ENCODE measurements at regions not wholly inside any gene's neighbourhood (a gene's known extent, or its start where the extent isn't known, plus 50 kb on each side); places are given as distances from the start of the nearest gene placed in this dataset.

DNA sequence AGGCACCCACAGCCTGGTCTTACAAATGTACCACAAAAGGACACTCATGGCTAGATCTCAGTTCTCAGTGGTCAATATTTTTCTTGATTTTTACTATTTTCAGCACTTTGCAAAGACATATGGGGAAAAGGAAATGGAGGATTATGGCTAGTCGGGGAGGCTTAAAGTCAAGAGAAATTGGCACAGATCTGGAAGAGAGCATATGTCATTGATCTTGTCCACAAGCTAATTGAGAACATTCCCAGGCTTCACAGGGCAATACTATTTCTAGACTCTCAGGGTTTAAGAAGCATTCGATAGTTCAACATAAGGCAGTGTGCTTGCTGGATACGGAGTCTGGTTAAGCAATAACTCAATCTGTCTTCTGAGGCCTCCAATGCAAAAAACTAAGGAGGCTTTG lies 285.8 kb downstream of the ZNF608 start:
- peak overlapping the region; percentile 49 for H4K91ac ChIP-seq (replicated peaks; ENCODE audit: insufficient read length, low read length)
- H3K9me3 ChIP-seq (ENCODE audit: insufficient read depth in 2 of 2, low read depth in 1 of 2, low read length in 1 of 2): peaks cover 6 to 7% of the 10 kb centered on the region in 2 experiments; a peak in 2 of 4 replicates
- H3K4me1 ChIP-seq (replicated peaks in 1 of 4; ENCODE audit: control insufficient read depth in 3 of 4, insufficient read depth in 4 of 4, low read length in 3 of 4): peaks cover 0 to 4% (median 1%) of the 10 kb centered on the region in 4 experiments; a peak in 2 of 7 replicates
- DNase-seq (ENCODE audit: low read depth in 1 of 2, low spot score in 2 of 2) (no peak), FAIRE-seq (no peak)
- no peak overlapping the region for H2BK20ac ChIP-seq (ENCODE audit: low read length)
- H2AK5ac ChIP-seq (ENCODE audit: low read depth, low read length): no peak overlapping the region
- no peaks in the 10 kb centered on the region for H3K79me1 ChIP-seq (ENCODE audit: low read depth, low read length)
- no peak overlapping the region for H3K27ac ChIP-seq (ENCODE audit: low read depth, low read length)
- H3K27me3 ChIP-seq (replicated peaks in 1 of 4; ENCODE audit: control insufficient read depth in 3 of 4, extremely low read depth in 1 of 4, insufficient read depth in 3 of 4, low read length in 3 of 4): no peaks in the 10 kb centered on the region
- ChIA-PET CTCF (ENCODE audit: partially characterized antibody) (interaction anchor here (0.8 to 2.3 kb wide), 2 partner anchors 8 to 59 kb away, joined by 3 to 6 read pairs; no protein-coding TSS in a partner anchor), POLR2A (ENCODE audit: partially characterized antibody) (no interaction called here)
- no peak overlapping the region for H2AFZ ChIP-seq (ENCODE audit: low read length)
- H3K4me2 ChIP-seq (ENCODE audit: insufficient read depth in 1 of 2, low read depth in 2 of 2, low read length in 2 of 2): no peak overlapping the region
- no peaks in the 10 kb centered on the region for H4K20me1 ChIP-seq (replicated peaks in 1 of 2; ENCODE audit: control insufficient read depth in 1 of 2, insufficient read depth in 2 of 2, low read length in 2 of 2)
- H3K4me3 ChIP-seq (ENCODE audit: extremely low read depth in 1 of 4, insufficient read depth in 2 of 4, low read depth in 3 of 4, low read length in 4 of 4): no peak overlapping the region
- no peak overlapping the region for H2BK15ac ChIP-seq (ENCODE audit: low read length)
- no peaks in the 10 kb centered on the region for H3K23me2 ChIP-seq (ENCODE audit: low read depth, low read length)
- no peak overlapping the region for H2BK5ac ChIP-seq (ENCODE audit: low read depth, low read length)
- no peaks in the 10 kb centered on the region; a peak in 2 of 8 replicates for H3K36me3 ChIP-seq (ENCODE audit: control insufficient read depth in 2 of 4, insufficient read depth in 4 of 4, low read length in 3 of 4)
- no peak overlapping the region for H3K14ac ChIP-seq (ENCODE audit: insufficient read length)
- H3K4ac ChIP-seq (replicated peaks; ENCODE audit: insufficient read length, low read depth, low read length): no peak overlapping the region
- no peak overlapping the region for H3K18ac ChIP-seq (ENCODE audit: extremely low read depth, low read length)
- 91% methylated on average over 3 of the region's 3 CpGs; no CpG with 5 or more reads in 1 of the 2 experiments for WGBS, 2 experiments (ENCODE audit: extremely low coverage in 1 of 2, insufficient coverage in 1 of 2, insufficient read length in 1 of 2, insufficient replicate concordance in 2 of 2, low coverage in 1 of 2, low lambda C conversion rate in 2 of 2, missing lambda C conversion rate in 1 of 2)
- no peak overlapping the region for H2BK12ac ChIP-seq (ENCODE audit: low read depth, low read length)
- no peak overlapping the region for H4K5ac ChIP-seq (ENCODE audit: insufficient read length, low read depth, low read length)
- H3K23ac ChIP-seq (ENCODE audit: insufficient read length): no peak overlapping the region
- H3K9ac ChIP-seq (replicated peaks in 1 of 4; ENCODE audit: extremely low read depth in 1 of 4, low read depth in 3 of 4, low read length in 3 of 4): no peak overlapping the region
- no peaks in the 10 kb centered on the region for H3K79me2 ChIP-seq (ENCODE audit: control insufficient read depth in 1 of 2, insufficient read depth in 2 of 2, low read length in 2 of 2)
- H4K8ac ChIP-seq (ENCODE audit: extremely low read depth, insufficient read depth, low read length): no peak overlapping the region
- no peak overlapping the region for H3K56ac ChIP-seq (replicated peaks; ENCODE audit: insufficient read length, low read depth, low read length)
- no peak overlapping the region for H2BK120ac ChIP-seq (replicated peaks; ENCODE audit: low read depth, low read length)
- TF ChIP-seq NRF1 (IDR thresholded peaks at IDR 0.05; ENCODE audit: low read depth, low read length) (no peak), CEBPB (IDR thresholded peaks at IDR 0.05; ENCODE audit: low read depth, low read length) (no peak), TCF12 (IDR thresholded peaks at IDR 0.05; ENCODE audit: low read depth, low read length) (no peak), CBX5 (IDR thresholded peaks at IDR 0.05; ENCODE audit: low read depth, low read length) (no peak), TAF7 (optimal IDR thresholded peaks at IDR 0.05; ENCODE audit: borderline replicate concordance, low read depth, low read length) (no peak), POU5F1 (IDR thresholded peaks at IDR 0.05; ENCODE audit: low read depth, low read length) (no peak), SP2 (IDR thresholded peaks at IDR 0.05; ENCODE audit: low read length) (no peak), SP1 (IDR thresholded peaks at IDR 0.05; ENCODE audit: low read depth, low read length) (no peak), BACH1 (IDR thresholded peaks at IDR 0.05; ENCODE audit: low read length) (no peak), CBX8 (IDR thresholded peaks at IDR 0.05; ENCODE audit: borderline replicate concordance, low read depth, low read length) (no peak), RBBP5 (IDR thresholded peaks at IDR 0.05; ENCODE audit: borderline replicate concordance, low read depth, low read length) (no peak), YY1 (IDR thresholded peaks at IDR 0.05; ENCODE audit: low read depth, low read length) (no peak), NANOG (IDR thresholded peaks at IDR 0.05; ENCODE audit: insufficient read depth, low read depth, low read length, poor library complexity, severe bottlenecking) (no peak)
- TF ChIP-seq, protein P1, sequence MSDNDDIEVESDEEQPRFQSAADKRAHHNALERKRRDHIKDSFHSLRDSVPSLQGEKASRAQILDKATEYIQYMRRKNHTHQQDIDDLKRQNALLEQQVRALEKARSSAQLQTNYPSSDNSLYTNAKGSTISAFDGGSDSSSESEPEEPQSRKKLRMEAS (IDR thresholded peaks at IDR 0.05): no peak
- TF ChIP-seq, protein P2, sequence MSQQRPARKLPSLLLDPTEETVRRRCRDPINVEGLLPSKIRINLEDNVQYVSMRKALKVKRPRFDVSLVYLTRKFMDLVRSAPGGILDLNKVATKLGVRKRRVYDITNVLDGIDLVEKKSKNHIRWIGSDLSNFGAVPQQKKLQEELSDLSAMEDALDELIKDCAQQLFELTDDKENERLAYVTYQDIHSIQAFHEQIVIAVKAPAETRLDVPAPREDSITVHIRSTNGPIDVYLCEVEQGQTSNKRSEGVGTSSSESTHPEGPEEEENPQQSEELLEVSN (IDR thresholded peaks at IDR 0.05): no peak

All from H1 (cell line).